Large intestine (tissue), 3 donors: ENCODE measurements at regions not wholly inside any gene's neighbourhood (a gene's known extent, or its start where the extent isn't known, plus 50 kb on each side); places are given as distances from the start of the nearest gene placed in this dataset.

Experiments
- DNase-seq, 2 donors: peaks; one replicate each; pipeline versions ENCODE4 v3.0.0 to v3.0.0-alpha.2; 2013
- H3K27ac ChIP-seq: one replicate; pipeline ENCODE4 v1.5.1; 2013; ENCODE audit warnings: low read length
- H3K27me3 ChIP-seq: 2 replicates; pipeline ENCODE4 v1.6.1; 2013; ENCODE audit warnings: low read length; ENCODE audit not compliant: control insufficient read depth, insufficient read depth
- H3K36me3 ChIP-seq: 2 replicates; pipeline ENCODE4 v1.6.1; 2013; ENCODE audit warnings: low read length; ENCODE audit not compliant: control insufficient read depth, insufficient read depth
- H3K4me1 ChIP-seq: one replicate; pipeline ENCODE4 v1.6.1; 2013; ENCODE audit warnings: low read length; ENCODE audit not compliant: control insufficient read depth, insufficient read depth
- H3K4me3 ChIP-seq: one replicate; pipeline ENCODE4 v1.5.1; 2013; ENCODE audit warnings: low read length
- H3K9me3 ChIP-seq: one replicate; pipeline ENCODE4 v1.6.1; 2013; ENCODE audit warnings: mild to moderate bottlenecking, low read depth, low read length, moderate library complexity; ENCODE audit not compliant: control insufficient read depth
- WGBS: methylation state at CpG from one replicate; pipeline ENCODE4 v1.1.5; 2013; ENCODE audit warnings: low lambda C conversion rate; ENCODE audit not compliant: insufficient coverage; 5-methylcytosine and 5-hydroxymethylcytosine counted together

- H3K4me3 ChIP-seq: no peak overlapping the region
- DNase-seq: no peak
- H3K4me1 ChIP-seq: no peaks in the 10 kb centered on the region
- no peaks in the 10 kb centered on the region for H3K27me3 ChIP-seq
- H3K36me3 ChIP-seq: no peaks in the 10 kb centered on the region
- 69% methylated on average over 2 of the region's 3 CpGs for WGBS
- H3K27ac ChIP-seq: no peak overlapping the region
- no peaks in the 10 kb centered on the region for H3K9me3 ChIP-seq
Measured at GRCh38 chr1:244192325-244192724, 141.2 kb downstream of the ZBTB18 start.

DNA sequence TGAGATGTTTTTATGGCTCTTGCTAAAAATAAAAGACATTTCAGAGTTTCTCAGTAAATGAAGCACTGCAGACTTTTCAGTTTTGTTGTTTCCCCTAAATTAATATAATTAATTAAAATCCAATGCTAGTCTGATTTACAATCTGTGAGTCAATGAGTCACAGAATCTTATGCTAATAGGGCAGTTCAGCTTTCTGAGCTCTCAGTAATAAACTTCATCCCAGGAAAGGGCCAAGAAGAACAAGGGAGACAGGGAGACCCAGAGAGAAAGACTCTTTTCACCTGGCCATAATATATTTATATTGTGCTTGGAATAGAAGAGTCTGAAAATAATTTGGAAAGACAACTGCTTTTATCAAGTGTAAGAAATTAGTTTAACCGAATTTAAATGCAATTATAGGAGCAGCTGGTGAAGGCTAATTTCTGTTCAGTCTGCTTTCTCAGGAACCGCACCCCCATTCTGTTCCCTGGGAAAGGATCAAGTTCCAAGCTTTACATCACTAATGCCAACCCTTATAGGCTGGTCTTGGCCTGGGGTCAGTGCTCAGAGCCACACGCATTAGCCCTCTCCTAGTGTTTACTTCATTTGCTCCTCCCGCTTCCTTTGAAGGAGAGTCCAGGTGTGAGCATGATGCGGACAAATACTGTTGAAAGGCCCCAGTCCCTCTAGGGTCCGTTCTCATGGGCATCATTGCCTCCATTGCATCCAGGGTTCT lies 145.6 kb downstream of the ZBTB18 start:
- no peaks in the 10 kb centered on the region for H3K4me1 ChIP-seq
- H3K27ac ChIP-seq: no peak overlapping the region
- no peak overlapping the region for H3K4me3 ChIP-seq
- WGBS: 89% methylated on average over 1 of the region's 6 CpGs
- no peaks in the 10 kb centered on the region for H3K9me3 ChIP-seq
- H3K36me3 ChIP-seq: no peaks in the 10 kb centered on the region
- H3K27me3 ChIP-seq: no peaks in the 10 kb centered on the region
- no peak for DNase-seq

GRCh38 chr1:244197851-244198375 lies 146.8 kb downstream of the ZBTB18 start:
- no peak overlapping the region for H3K27ac ChIP-seq
- DNase-seq: no peak
- no peaks in the 10 kb centered on the region for H3K9me3 ChIP-seq
- H3K27me3 ChIP-seq: no peaks in the 10 kb centered on the region
- H3K4me1 ChIP-seq: no peaks in the 10 kb centered on the region
- H3K4me3 ChIP-seq: no peak overlapping the region
- H3K36me3 ChIP-seq: no peaks in the 10 kb centered on the region
- no CpG with 5 or more reads among the region's 7 CpGs for WGBS

DNA sequence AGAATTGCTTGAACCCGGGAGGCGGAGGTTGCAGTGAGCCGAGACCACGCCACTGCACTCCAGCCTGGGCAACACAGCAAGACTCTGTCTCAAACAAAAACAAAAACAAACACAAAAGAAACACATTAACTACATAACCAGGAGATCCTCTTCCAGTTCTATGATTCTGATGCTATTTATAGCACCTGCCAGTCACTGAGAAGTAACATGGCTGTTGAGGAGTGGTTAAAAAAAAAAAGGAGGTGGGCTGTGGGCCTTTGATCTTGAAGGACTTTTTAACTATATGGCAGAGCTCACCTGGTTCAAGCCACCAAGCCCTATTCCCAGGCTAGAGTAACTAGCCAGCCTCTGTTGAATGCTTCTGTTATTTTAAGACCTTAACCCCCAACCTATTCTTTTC lies 148.8 kb downstream of the ZBTB18 start:
- Histone ChIP-seq H3K27ac (no peak overlapping the region), H3K27me3 (no peaks in the 10 kb centered on the region), H3K9me3 (no peaks in the 10 kb centered on the region), H3K4me3 (no peak overlapping the region), H3K36me3 (no peaks in the 10 kb centered on the region), H3K4me1 (no peaks in the 10 kb centered on the region)
- no peak for DNase-seq
- no CpG with 5 or more reads among the region's 4 CpGs for WGBS

GRCh38 chr1:244200596-244200995 lies 149.5 kb downstream of the ZBTB18 start:
- no peaks in the 10 kb centered on the region for H3K27me3 ChIP-seq
- H3K9me3 ChIP-seq: no peaks in the 10 kb centered on the region
- H3K4me1 ChIP-seq: no peaks in the 10 kb centered on the region
- no peak overlapping the region for H3K27ac ChIP-seq
- no peak overlapping the region for H3K4me3 ChIP-seq
- WGBS: no CpG with 5 or more reads among the region's 8 CpGs
- DNase-seq: no peak
- H3K36me3 ChIP-seq: no peaks in the 10 kb centered on the region

GRCh38 chr1:244201750-244202149 lies 150.7 kb downstream of the ZBTB18 start:
- WGBS: no CpG with 5 or more reads among the region's 8 CpGs
- H3K36me3 ChIP-seq: no peaks in the 10 kb centered on the region
- H3K4me1 ChIP-seq: no peaks in the 10 kb centered on the region
- no peak overlapping the region for H3K4me3 ChIP-seq
- no peaks in the 10 kb centered on the region for H3K27me3 ChIP-seq
- H3K9me3 ChIP-seq: no peaks in the 10 kb centered on the region
- no peak overlapping the region for H3K27ac ChIP-seq
- no peak for DNase-seq

DNA sequence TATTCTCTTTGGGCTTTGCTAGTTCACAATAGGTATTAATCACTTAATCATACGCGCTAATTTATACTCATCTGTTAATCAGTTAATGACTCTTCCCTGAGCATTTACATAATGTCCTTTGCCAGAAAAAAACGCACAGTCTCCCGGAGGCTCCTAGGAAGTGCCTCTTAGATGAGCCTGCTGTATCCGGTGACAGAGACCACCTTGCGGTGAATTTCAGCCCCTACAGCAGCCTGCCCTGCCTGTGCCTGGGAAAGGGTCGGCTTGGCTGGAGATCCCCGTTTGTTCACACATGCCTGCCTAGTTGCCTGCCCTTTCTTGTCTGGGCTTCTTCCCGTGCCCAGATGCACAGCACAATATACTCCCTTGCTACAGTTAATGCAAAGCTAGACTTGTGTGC lies 152.9 kb downstream of the ZBTB18 start:
- Histone ChIP-seq H3K4me3 (no peak overlapping the region), H3K9me3 (no peaks in the 10 kb centered on the region), H3K27ac (no peak overlapping the region), H3K4me1 (no peaks in the 10 kb centered on the region), H3K27me3 (no peaks in the 10 kb centered on the region), H3K36me3 (no peaks in the 10 kb centered on the region)
- no peak for DNase-seq
- 94% methylated on average over 2 of the region's 9 CpGs for WGBS

DNA sequence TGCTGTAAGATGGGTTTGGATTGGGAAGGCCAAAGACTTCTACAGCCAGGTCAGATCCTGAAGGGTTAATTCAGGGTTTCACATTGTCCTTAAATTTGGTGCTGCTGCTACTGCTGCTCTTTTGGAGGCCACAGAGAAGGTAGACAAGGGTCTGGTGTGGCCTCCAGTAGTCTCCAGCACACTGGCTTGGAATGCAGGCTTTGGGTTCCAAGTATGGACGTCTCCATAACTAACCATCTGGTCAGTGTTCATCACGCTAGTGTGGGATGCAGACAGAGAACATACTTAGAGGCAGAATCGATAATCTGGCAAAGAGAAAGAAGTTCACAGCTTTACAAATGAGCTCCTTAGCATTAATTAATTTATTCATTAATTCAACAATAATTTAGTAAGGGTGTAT lies 154.1 kb downstream of the ZBTB18 start:
- no CpG with 5 or more reads among the region's 3 CpGs for WGBS
- no peaks in the 10 kb centered on the region for H3K4me1 ChIP-seq
- no peaks in the 10 kb centered on the region for H3K9me3 ChIP-seq
- no peaks in the 10 kb centered on the region for H3K36me3 ChIP-seq
- no peak for DNase-seq
- H3K4me3 ChIP-seq: no peak overlapping the region
- H3K27ac ChIP-seq: no peak overlapping the region
- H3K27me3 ChIP-seq: no peaks in the 10 kb centered on the region

DNA sequence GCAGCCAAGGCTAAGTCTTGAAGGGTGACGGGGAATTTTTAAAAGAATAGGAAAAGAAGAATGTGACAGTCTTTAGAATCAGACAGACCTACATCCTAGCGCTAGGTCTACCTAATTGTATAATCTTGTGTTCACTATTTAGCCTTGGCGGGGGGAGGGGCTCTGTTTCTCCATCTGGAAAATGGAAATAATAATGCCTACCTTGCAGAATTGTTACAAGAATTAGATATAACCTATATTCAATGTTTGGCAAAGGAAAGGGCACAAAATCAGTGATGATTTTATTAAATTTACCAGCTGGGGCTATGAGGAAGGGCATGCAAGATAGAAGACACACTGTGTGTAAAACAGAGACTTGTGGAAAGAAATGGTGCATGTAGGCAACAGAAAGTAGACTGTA lies 154.8 kb downstream of the ZBTB18 start:
- no peaks in the 10 kb centered on the region for H3K36me3 ChIP-seq
- no peaks in the 10 kb centered on the region for H3K27me3 ChIP-seq
- WGBS: no CpG with 5 or more reads among the region's 3 CpGs
- H3K4me1 ChIP-seq: no peaks in the 10 kb centered on the region
- H3K9me3 ChIP-seq: no peaks in the 10 kb centered on the region
- no peak overlapping the region for H3K4me3 ChIP-seq
- no peak for DNase-seq
- H3K27ac ChIP-seq: no peak overlapping the region

- Histone ChIP-seq H3K9me3 (no peaks in the 10 kb centered on the region), H3K27ac (no peak overlapping the region)
- WGBS: 100% methylated on average over 4 of the region's 6 CpGs
Measured at GRCh38 chr1:244207042-244207934, 156.2 kb downstream of the ZBTB18 start.

More at GRCh38 chr1:244207042-244207934, 156.2 kb downstream of the ZBTB18 start:
- H3K36me3 ChIP-seq: no peaks in the 10 kb centered on the region
- H3K27me3 ChIP-seq: no peaks in the 10 kb centered on the region
- H3K4me1 ChIP-seq: no peaks in the 10 kb centered on the region
- no peak for DNase-seq
- H3K4me3 ChIP-seq: no peak overlapping the region
